ENCODE measurements at regions not wholly inside any gene's neighbourhood (a gene's known extent, or its start where the extent isn't known, plus 50 kb on each side); places are given as distances from the start of the nearest gene placed in this dataset.

DNA sequence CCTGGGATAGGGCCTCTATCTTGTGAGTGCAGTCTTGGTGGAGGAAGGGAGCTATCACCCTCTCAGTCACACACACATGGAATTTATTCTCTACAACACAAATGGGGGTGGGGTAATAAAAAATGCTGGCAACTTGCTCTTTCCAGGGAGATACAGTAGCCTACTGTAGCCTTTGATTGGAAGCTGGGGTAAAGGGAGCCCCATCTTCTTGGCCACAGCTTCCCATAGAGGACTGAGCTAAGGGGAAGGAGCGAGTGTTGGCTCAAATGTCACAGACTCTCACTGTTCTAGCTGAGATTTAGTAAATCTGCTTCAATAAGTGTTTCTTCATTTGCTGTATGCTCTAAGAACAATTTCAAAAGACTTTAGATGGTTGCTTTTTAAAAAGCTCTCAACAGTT, 222.2 kb upstream of the CXCL12 start:
- no peaks in the 10 kb centered on the region for H3K4me1 ChIP-seq (ENCODE audit: control insufficient read depth, low read length)
- no peaks in the 10 kb centered on the region for H3K36me3 ChIP-seq (ENCODE audit: control insufficient read depth, low read length)
- no peak overlapping the region for H3K4me2 ChIP-seq (ENCODE audit: low read length)
- H3K27me3 ChIP-seq (ENCODE audit: control insufficient read depth, low read length): no peaks in the 10 kb centered on the region
- TF ChIP-seq, protein P1, sequence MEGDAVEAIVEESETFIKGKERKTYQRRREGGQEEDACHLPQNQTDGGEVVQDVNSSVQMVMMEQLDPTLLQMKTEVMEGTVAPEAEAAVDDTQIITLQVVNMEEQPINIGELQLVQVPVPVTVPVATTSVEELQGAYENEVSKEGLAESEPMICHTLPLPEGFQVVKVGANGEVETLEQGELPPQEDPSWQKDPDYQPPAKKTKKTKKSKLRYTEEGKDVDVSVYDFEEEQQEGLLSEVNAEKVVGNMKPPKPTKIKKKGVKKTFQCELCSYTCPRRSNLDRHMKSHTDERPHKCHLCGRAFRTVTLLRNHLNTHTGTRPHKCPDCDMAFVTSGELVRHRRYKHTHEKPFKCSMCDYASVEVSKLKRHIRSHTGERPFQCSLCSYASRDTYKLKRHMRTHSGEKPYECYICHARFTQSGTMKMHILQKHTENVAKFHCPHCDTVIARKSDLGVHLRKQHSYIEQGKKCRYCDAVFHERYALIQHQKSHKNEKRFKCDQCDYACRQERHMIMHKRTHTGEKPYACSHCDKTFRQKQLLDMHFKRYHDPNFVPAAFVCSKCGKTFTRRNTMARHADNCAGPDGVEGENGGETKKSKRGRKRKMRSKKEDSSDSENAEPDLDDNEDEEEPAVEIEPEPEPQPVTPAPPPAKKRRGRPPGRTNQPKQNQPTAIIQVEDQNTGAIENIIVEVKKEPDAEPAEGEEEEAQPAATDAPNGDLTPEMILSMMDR (IDR thresholded peaks at IDR 0.05; ENCODE audit: low read depth, low read length, poor library complexity, severe bottlenecking): no peak
- H3K79me2 ChIP-seq (ENCODE audit: control insufficient read depth, low read length): no peaks in the 10 kb centered on the region
- H3K27ac ChIP-seq (ENCODE audit: low read depth, low read length): no peak overlapping the region
- H4K20me1 ChIP-seq (ENCODE audit: control insufficient read depth, insufficient read depth, low read depth, low read length): no peaks in the 10 kb centered on the region
- H3K9me2 ChIP-seq (replicated peaks; ENCODE audit: control insufficient read depth, low read length): no peaks in the 10 kb centered on the region
- no peak overlapping the region for H3K4me3 ChIP-seq (ENCODE audit: low read length)
- H3F3A ChIP-seq (ENCODE audit: control insufficient read depth, insufficient read depth): no peaks in the 10 kb centered on the region
- H3K9me3 ChIP-seq (ENCODE audit: control insufficient read depth, insufficient read depth, low read length): no peaks in the 10 kb centered on the region

DNA sequence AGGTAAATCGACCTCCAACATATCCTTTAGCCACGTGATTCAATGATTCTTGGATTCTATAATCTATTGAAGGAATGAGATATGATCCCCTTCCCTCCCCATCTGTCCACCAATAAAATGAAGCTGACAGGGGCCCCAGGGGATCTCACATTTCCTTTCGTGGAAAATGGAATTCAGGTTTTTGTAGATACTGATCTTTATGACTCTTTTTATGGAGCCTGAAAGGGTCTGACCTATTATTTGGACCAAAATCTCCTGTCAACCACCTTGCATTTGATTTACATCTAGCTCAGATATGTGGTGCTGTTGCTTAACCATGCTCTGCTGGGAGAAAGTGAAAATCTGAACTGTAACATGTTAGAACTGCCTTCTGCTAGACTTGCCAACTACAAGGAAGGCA, 234.0 kb upstream of the CXCL12 start:
- Histone ChIP-seq H4K20me1 (ENCODE audit: control insufficient read depth, insufficient read depth, low read depth, low read length) (no peaks in the 10 kb centered on the region), H3K79me2 (ENCODE audit: control insufficient read depth, low read length) (no peaks in the 10 kb centered on the region), H3K9me3 (ENCODE audit: control insufficient read depth, insufficient read depth, low read length) (no peaks in the 10 kb centered on the region)

DNA sequence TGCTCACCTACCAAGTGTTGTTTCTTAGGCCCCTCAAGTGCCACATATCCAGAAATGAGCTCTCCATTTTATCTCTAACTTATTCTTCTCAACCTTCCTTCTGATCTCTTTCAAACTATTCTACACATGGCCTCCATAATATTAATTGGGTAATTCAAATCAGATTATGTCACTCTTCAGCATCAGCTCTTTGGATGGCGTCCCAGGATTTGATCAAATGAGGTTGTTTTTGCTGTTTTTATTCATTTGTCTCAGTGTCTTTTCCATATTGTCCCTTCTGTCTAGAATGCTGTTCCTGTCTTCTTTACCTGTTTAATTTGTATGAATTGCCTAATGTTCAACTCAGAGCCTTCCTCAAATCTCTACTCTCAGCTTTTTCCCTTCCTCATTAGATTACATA, 234.6 kb upstream of the CXCL12 start:
- TF ChIP-seq EZH2phosphoT487 (IDR thresholded peaks at IDR 0.05; ENCODE audit: borderline replicate concordance, low read length): no peak
- TF ChIP-seq, protein P1 (IDR thresholded peaks at IDR 0.05; ENCODE audit: low read depth, low read length, poor library complexity, severe bottlenecking): no peak

More for the DNA sequence above, 234.0 kb upstream of the CXCL12 start:
- TF ChIP-seq, protein P1 (IDR thresholded peaks at IDR 0.05; ENCODE audit: low read depth, low read length, poor library complexity, severe bottlenecking): no peak
- TF ChIP-seq EZH2phosphoT487 (IDR thresholded peaks at IDR 0.05; ENCODE audit: borderline replicate concordance, low read length): no peak
- no peak overlapping the region for H3K4me2 ChIP-seq (ENCODE audit: low read length)
- no peak overlapping the region for H3K4me3 ChIP-seq (ENCODE audit: low read length)
- H3K27ac ChIP-seq (ENCODE audit: low read depth, low read length): no peak overlapping the region
- H3K9me2 ChIP-seq (replicated peaks; ENCODE audit: control insufficient read depth, low read length): no peaks in the 10 kb centered on the region
- H3F3A ChIP-seq (ENCODE audit: control insufficient read depth, insufficient read depth): no peaks in the 10 kb centered on the region
- no peaks in the 10 kb centered on the region for H3K36me3 ChIP-seq (ENCODE audit: control insufficient read depth, low read length)
- no peaks in the 10 kb centered on the region for H3K4me1 ChIP-seq (ENCODE audit: control insufficient read depth, low read length)
- H3K27me3 ChIP-seq (ENCODE audit: control insufficient read depth, low read length): no peaks in the 10 kb centered on the region

DNA sequence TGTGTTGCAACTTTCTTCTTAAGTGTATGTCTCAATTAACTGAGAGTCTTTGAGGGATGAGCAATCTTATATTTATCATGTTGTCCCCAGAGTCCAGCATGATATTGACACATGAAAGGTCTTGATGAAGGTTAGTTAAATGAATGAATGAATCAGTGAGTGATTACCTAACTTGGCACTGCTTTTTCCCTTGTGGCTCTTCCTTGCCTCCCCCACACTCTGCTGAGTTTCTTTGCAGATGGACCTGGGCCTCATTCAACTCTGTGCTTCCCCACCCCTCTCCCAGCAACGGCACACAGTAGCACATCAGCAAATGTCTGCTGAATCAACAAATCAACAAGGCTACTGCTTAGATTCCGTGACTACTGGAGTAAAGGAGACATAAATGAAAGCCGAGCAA, 235.1 kb upstream of the CXCL12 start:
- H3K36me3 ChIP-seq (ENCODE audit: control insufficient read depth, low read length): no peaks in the 10 kb centered on the region
- H3K4me3 ChIP-seq (ENCODE audit: low read length): no peak overlapping the region
- no peaks in the 10 kb centered on the region for H3K79me2 ChIP-seq (ENCODE audit: control insufficient read depth, low read length)
- H3K4me1 ChIP-seq (ENCODE audit: control insufficient read depth, low read length): no peaks in the 10 kb centered on the region
- no peak overlapping the region for H3K4me2 ChIP-seq (ENCODE audit: low read length)
- no peaks in the 10 kb centered on the region for H3K9me3 ChIP-seq (ENCODE audit: control insufficient read depth, insufficient read depth, low read length)
- TF ChIP-seq EZH2phosphoT487 (IDR thresholded peaks at IDR 0.05; ENCODE audit: borderline replicate concordance, low read length): no peak
- TF ChIP-seq, protein P1 (IDR thresholded peaks at IDR 0.05; ENCODE audit: low read depth, low read length, poor library complexity, severe bottlenecking): no peak
- H3F3A ChIP-seq (ENCODE audit: control insufficient read depth, insufficient read depth): no peaks in the 10 kb centered on the region
- no peaks in the 10 kb centered on the region for H3K27me3 ChIP-seq (ENCODE audit: control insufficient read depth, low read length)
- H4K20me1 ChIP-seq (ENCODE audit: control insufficient read depth, insufficient read depth, low read depth, low read length): no peaks in the 10 kb centered on the region
- H3K9me2 ChIP-seq (replicated peaks; ENCODE audit: control insufficient read depth, low read length): no peaks in the 10 kb centered on the region
- no peak overlapping the region for H3K27ac ChIP-seq (ENCODE audit: low read depth, low read length)

More for the DNA sequence above, 234.6 kb upstream of the CXCL12 start:
- Histone ChIP-seq H3K4me3 (ENCODE audit: low read length) (no peak overlapping the region), H3K9me3 (ENCODE audit: control insufficient read depth, insufficient read depth, low read length) (no peaks in the 10 kb centered on the region), H4K20me1 (ENCODE audit: control insufficient read depth, insufficient read depth, low read depth, low read length) (no peaks in the 10 kb centered on the region), H3K36me3 (ENCODE audit: control insufficient read depth, low read length) (no peaks in the 10 kb centered on the region), H3K79me2 (ENCODE audit: control insufficient read depth, low read length) (no peaks in the 10 kb centered on the region), H3K4me2 (ENCODE audit: low read length) (no peak overlapping the region), H3K9me2 (replicated peaks; ENCODE audit: control insufficient read depth, low read length) (no peaks in the 10 kb centered on the region), H3K4me1 (ENCODE audit: control insufficient read depth, low read length) (no peaks in the 10 kb centered on the region), H3K27ac (ENCODE audit: low read depth, low read length) (no peak overlapping the region), H3K27me3 (ENCODE audit: control insufficient read depth, low read length) (no peaks in the 10 kb centered on the region), H3F3A (ENCODE audit: control insufficient read depth, insufficient read depth) (no peaks in the 10 kb centered on the region)

Measured in DOHH2 (cell line).